ENCODE measurements at regions not wholly inside any gene's neighbourhood (a gene's known extent, or its start where the extent isn't known, plus 50 kb on each side); places are given as distances from the start of the nearest gene placed in this dataset.

DNA sequence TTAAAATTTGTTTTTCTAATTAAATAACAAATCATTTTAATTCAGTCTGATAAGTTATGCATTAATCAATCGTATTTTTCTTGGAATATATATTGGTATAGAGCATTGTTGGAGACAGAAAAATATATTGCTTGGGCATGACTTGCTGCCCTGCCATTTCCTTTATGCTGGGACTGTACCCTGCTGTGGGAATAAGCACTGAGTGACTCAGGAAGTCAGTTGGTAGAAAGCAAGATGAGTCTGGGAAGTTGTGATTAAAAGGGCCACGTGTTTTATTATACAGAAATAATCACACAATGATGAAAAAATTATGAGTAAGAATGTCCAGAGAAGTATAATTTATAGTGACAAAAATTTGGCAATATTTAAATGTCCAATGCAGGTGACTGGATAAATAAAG is 139.5 kb downstream of the KIF18A start:
- no peak overlapping the region for H3K4me3 Mint-ChIP-seq (ENCODE audit: unreplicated experiment)
- H2AFZ ChIP-seq (ENCODE audit: low read depth, low read length) = no peak overlapping the region
- H3K27ac ChIP-seq (ENCODE audit: low read depth, low read length) = no peak overlapping the region
- H3K27ac Mint-ChIP-seq (ENCODE audit: unreplicated experiment) = no peak overlapping the region
- H3K4me3 ChIP-seq (ENCODE audit: insufficient read depth, low read depth, low read length) = no peak overlapping the region
- no peaks in the 10 kb centered on the region for H3K9me3 Mint-ChIP-seq (ENCODE audit: unreplicated experiment)
- H4K20me1 ChIP-seq (ENCODE audit: insufficient read depth, low read length) = no peaks in the 10 kb centered on the region
- H3K9ac ChIP-seq (ENCODE audit: low read length) = no peak overlapping the region
- H3K79me2 ChIP-seq (ENCODE audit: insufficient read depth, low read length) = no peaks in the 10 kb centered on the region
- H3K27me3 Mint-ChIP-seq (ENCODE audit: low read depth, unreplicated experiment) = no peaks in the 10 kb centered on the region
- no peaks in the 10 kb centered on the region for H3K27me3 ChIP-seq (ENCODE audit: insufficient read depth, low read length)
- no peaks in the 10 kb centered on the region for H3K36me3 Mint-ChIP-seq (ENCODE audit: low read depth, unreplicated experiment)
- H3K4me2 ChIP-seq (ENCODE audit: low read length) = no peak overlapping the region
- no peak for TF ChIP-seq EZH2 (IDR thresholded peaks at IDR 0.05; ENCODE audit: insufficient read depth, low read length)
- TF ChIP-seq, protein P1, sequence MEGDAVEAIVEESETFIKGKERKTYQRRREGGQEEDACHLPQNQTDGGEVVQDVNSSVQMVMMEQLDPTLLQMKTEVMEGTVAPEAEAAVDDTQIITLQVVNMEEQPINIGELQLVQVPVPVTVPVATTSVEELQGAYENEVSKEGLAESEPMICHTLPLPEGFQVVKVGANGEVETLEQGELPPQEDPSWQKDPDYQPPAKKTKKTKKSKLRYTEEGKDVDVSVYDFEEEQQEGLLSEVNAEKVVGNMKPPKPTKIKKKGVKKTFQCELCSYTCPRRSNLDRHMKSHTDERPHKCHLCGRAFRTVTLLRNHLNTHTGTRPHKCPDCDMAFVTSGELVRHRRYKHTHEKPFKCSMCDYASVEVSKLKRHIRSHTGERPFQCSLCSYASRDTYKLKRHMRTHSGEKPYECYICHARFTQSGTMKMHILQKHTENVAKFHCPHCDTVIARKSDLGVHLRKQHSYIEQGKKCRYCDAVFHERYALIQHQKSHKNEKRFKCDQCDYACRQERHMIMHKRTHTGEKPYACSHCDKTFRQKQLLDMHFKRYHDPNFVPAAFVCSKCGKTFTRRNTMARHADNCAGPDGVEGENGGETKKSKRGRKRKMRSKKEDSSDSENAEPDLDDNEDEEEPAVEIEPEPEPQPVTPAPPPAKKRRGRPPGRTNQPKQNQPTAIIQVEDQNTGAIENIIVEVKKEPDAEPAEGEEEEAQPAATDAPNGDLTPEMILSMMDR (IDR thresholded peaks at IDR 0.05; ENCODE audit: insufficient read depth, low read depth, low read length) = no peak
- DNase-seq (ENCODE audit: low read depth) (no peak), FAIRE-seq (no peak)
- no peaks in the 10 kb centered on the region for H3K9me3 ChIP-seq (ENCODE audit: insufficient read depth, low read depth, low read length)
- no peaks in the 10 kb centered on the region for H3K36me3 ChIP-seq (ENCODE audit: insufficient read depth, low read length)
- peaks cover 24% of the 10 kb centered on the region for H3K4me1 Mint-ChIP-seq (ENCODE audit: low read depth, unreplicated experiment)
- no peaks in the 10 kb centered on the region for H3K4me1 ChIP-seq (ENCODE audit: insufficient read depth, low read length)

DNA sequence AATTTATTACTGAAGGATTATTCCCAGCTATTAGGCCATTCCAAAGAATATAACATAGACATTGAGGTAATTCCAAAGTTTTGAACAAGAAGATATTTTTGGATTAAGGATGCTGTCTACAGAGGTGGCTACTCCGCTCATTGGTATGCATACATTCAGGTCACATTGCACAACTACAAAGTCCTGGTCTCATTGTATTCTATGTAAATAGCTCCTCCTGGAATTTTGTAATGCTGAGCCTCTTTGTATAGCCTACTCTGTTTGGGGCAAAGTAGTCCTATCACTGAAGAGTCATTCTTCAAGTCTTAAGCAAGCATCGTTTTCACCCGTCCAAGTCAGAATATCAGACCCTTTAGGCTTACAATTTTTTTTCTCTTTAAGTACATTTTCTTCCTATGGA is 142.4 kb downstream of the KIF18A start:
- Mint-ChIP-seq H3K27ac (ENCODE audit: unreplicated experiment) (peak overlapping the region; percentile 34), H3K27me3 (ENCODE audit: low read depth, unreplicated experiment) (no peaks in the 10 kb centered on the region), H3K36me3 (ENCODE audit: low read depth, unreplicated experiment) (no peaks in the 10 kb centered on the region), H3K4me3 (ENCODE audit: unreplicated experiment) (no peak overlapping the region), H3K4me1 (ENCODE audit: low read depth, unreplicated experiment) (peaks cover 11% of the 10 kb centered on the region), H3K9me3 (ENCODE audit: unreplicated experiment) (no peaks in the 10 kb centered on the region)
- Histone ChIP-seq H3K79me2 (ENCODE audit: insufficient read depth, low read length) (no peaks in the 10 kb centered on the region), H3K36me3 (ENCODE audit: insufficient read depth, low read length) (no peaks in the 10 kb centered on the region), H4K20me1 (ENCODE audit: insufficient read depth, low read length) (no peaks in the 10 kb centered on the region), H3K27me3 (ENCODE audit: insufficient read depth, low read length) (no peaks in the 10 kb centered on the region), H3K9ac (ENCODE audit: low read length) (no peak overlapping the region), H2AFZ (ENCODE audit: low read depth, low read length) (no peak overlapping the region), H3K4me3 (ENCODE audit: insufficient read depth, low read depth, low read length) (no peak overlapping the region), H3K4me2 (ENCODE audit: low read length) (no peak overlapping the region), H3K9me3 (ENCODE audit: insufficient read depth, low read depth, low read length) (no peaks in the 10 kb centered on the region), H3K4me1 (ENCODE audit: insufficient read depth, low read length) (no peaks in the 10 kb centered on the region), H3K27ac (ENCODE audit: low read depth, low read length) (no peak overlapping the region)
- FAIRE-seq = peak; percentile 74
- TF ChIP-seq, protein P1 (IDR thresholded peaks at IDR 0.05; ENCODE audit: insufficient read depth, low read depth, low read length) = no peak
- TF ChIP-seq EZH2 (IDR thresholded peaks at IDR 0.05; ENCODE audit: insufficient read depth, low read length) = no peak
- DNase-seq (ENCODE audit: low read depth) = no peak

DNA sequence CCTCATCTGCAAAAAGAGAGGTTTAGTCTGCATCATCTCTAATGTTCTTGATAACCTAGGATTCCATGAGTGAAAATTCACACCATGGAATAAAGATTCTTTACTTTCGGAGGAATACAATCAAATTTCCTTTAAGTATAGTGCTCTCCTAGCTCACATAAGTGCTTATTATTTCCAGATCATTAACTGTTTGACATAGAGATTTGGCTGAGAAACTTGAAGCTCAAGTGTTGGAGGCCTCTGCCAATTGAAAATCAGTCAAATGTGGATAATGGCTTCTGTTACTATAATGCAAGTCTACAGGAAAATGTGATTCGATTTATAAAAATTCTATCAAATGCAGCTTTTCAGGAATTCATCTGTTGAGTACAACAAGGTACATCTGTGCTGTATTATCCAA is 144.6 kb downstream of the KIF18A start:
- peaks cover 11% of the 10 kb centered on the region for H3K4me1 Mint-ChIP-seq (ENCODE audit: low read depth, unreplicated experiment)
- DNase-seq (ENCODE audit: low read depth) = peak; percentile 8

More for the DNA sequence above, 144.6 kb downstream of the KIF18A start:
- Mint-ChIP-seq H3K27ac (ENCODE audit: unreplicated experiment) (no peak overlapping the region), H3K9me3 (ENCODE audit: unreplicated experiment) (no peaks in the 10 kb centered on the region), H3K4me3 (ENCODE audit: unreplicated experiment) (no peak overlapping the region), H3K36me3 (ENCODE audit: low read depth, unreplicated experiment) (no peaks in the 10 kb centered on the region), H3K27me3 (ENCODE audit: low read depth, unreplicated experiment) (no peaks in the 10 kb centered on the region)
- no peak overlapping the region for H3K27ac ChIP-seq (ENCODE audit: low read depth, low read length)
- H3K36me3 ChIP-seq (ENCODE audit: insufficient read depth, low read length) = no peaks in the 10 kb centered on the region
- no peak overlapping the region for H2AFZ ChIP-seq (ENCODE audit: low read depth, low read length)
- no peak overlapping the region for H3K4me3 ChIP-seq (ENCODE audit: insufficient read depth, low read depth, low read length)
- no peak overlapping the region for H3K9ac ChIP-seq (ENCODE audit: low read length)
- no peaks in the 10 kb centered on the region for H3K27me3 ChIP-seq (ENCODE audit: insufficient read depth, low read length)
- H3K9me3 ChIP-seq (ENCODE audit: insufficient read depth, low read depth, low read length) = no peaks in the 10 kb centered on the region
- no peaks in the 10 kb centered on the region for H4K20me1 ChIP-seq (ENCODE audit: insufficient read depth, low read length)
- FAIRE-seq = no peak
- H3K79me2 ChIP-seq (ENCODE audit: insufficient read depth, low read length) = no peaks in the 10 kb centered on the region
- TF ChIP-seq, protein P1 (IDR thresholded peaks at IDR 0.05; ENCODE audit: insufficient read depth, low read depth, low read length) = no peak
- TF ChIP-seq EZH2 (IDR thresholded peaks at IDR 0.05; ENCODE audit: insufficient read depth, low read length) = no peak
- H3K4me2 ChIP-seq (ENCODE audit: low read length) = no peak overlapping the region
- no peaks in the 10 kb centered on the region for H3K4me1 ChIP-seq (ENCODE audit: insufficient read depth, low read length)

Measured in astrocyte (in vitro differentiated cells and primary cell).